ENCODE measurements at regions not wholly inside any gene's neighbourhood (a gene's known extent, or its start where the extent isn't known, plus 50 kb on each side); places are given as distances from the start of the nearest gene placed in this dataset.

DNA sequence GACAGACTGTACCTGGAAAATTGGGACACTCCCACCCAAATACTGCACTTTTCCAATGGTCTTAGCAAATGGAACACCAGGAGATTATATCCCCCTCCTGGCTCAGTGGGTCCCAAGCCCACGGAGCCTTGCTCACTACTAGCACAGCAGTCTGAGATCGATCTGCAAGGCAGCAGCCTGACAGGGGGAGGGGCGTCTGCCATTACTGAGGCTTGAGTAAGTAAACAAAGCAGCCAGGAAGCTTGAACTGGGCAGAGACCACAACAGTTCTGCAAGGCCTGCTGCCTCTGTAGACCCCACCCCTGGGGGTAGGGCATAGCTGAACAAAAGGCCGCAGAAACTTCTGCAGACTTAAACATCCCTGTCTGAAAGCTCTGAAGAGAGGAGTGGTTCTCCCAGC, 260.0 kb upstream of the ST8SIA4 start:
- H3K4me3 Mint-ChIP-seq = no peak overlapping the region
- Histone ChIP-seq H4K5ac (ENCODE audit: insufficient read length, low read depth, low read length) (no peak overlapping the region), H3K4me2 (ENCODE audit: insufficient read depth, insufficient read length, low read length) (no peak overlapping the region), H3K18ac (ENCODE audit: insufficient read length, low read depth, low read length) (no peak overlapping the region), H2BK15ac (ENCODE audit: low read depth, low read length) (no peak overlapping the region), H3K23me2 (ENCODE audit: insufficient read length, low read depth, low read length, poor library complexity, severe bottlenecking) (no peaks in the 10 kb centered on the region), H4K8ac (replicated peaks; ENCODE audit: insufficient read length, low read depth, low read length) (no peak overlapping the region), H3K27me3 (ENCODE audit: insufficient read depth, low read length) (no peaks in the 10 kb centered on the region), H3K23ac (ENCODE audit: insufficient read length, low read depth, low read length) (no peak overlapping the region), H3T11ph (ENCODE audit: low read length) (no peak overlapping the region), H3K9me3 (ENCODE audit: control insufficient read depth, low read depth, low read length) (no peaks in the 10 kb centered on the region), H4K20me1 (ENCODE audit: control insufficient read depth, insufficient read depth, insufficient read length) (no peaks in the 10 kb centered on the region), H3K79me2 (ENCODE audit: insufficient read depth, low read length) (no peaks in the 10 kb centered on the region), H3K14ac (ENCODE audit: insufficient read depth, low read length) (no peak overlapping the region), H3K4ac (ENCODE audit: low read depth, low read length) (no peak overlapping the region), H2AFZ (ENCODE audit: low read length) (no peak overlapping the region), H3K27ac (ENCODE audit: insufficient read length, low read depth, low read length) (no peak overlapping the region), H3K56ac (ENCODE audit: insufficient read length, low read depth, low read length) (no peak overlapping the region), H4K91ac (ENCODE audit: insufficient read length, low read depth, low read length) (no peak overlapping the region), H3K79me1 (ENCODE audit: insufficient read depth, low read depth, low read length, poor library complexity, severe bottlenecking) (no peaks in the 10 kb centered on the region), H2BK5ac (ENCODE audit: insufficient read length, low read length) (no peak overlapping the region), H2BK20ac (ENCODE audit: low read depth, low read length, poor library complexity, severe bottlenecking) (no peak overlapping the region), H2BK12ac (ENCODE audit: insufficient read length, low read depth, low read length) (no peak overlapping the region), H2BK120ac (ENCODE audit: low read depth, low read length, poor library complexity, severe bottlenecking) (no peak overlapping the region), H2AK5ac (ENCODE audit: insufficient read length, low read length) (no peak overlapping the region), H3K4me1 (ENCODE audit: insufficient read depth, low read length) (no peaks in the 10 kb centered on the region), H3K9ac (ENCODE audit: extremely low read depth, insufficient read length, low read length) (no peak overlapping the region)
- peaks cover 0 to 5% of the 10 kb centered on the region in 2 experiments; a peak in 2 of 5 replicates for H3K9me3 Mint-ChIP-seq
- no CpG with 5 or more reads among the region's 4 CpGs for WGBS (ENCODE audit: extremely low coverage, insufficient read length, low lambda C conversion rate)
- H3K4me1 Mint-ChIP-seq = no peaks in the 10 kb centered on the region
- TF ChIP-seq, protein P1, sequence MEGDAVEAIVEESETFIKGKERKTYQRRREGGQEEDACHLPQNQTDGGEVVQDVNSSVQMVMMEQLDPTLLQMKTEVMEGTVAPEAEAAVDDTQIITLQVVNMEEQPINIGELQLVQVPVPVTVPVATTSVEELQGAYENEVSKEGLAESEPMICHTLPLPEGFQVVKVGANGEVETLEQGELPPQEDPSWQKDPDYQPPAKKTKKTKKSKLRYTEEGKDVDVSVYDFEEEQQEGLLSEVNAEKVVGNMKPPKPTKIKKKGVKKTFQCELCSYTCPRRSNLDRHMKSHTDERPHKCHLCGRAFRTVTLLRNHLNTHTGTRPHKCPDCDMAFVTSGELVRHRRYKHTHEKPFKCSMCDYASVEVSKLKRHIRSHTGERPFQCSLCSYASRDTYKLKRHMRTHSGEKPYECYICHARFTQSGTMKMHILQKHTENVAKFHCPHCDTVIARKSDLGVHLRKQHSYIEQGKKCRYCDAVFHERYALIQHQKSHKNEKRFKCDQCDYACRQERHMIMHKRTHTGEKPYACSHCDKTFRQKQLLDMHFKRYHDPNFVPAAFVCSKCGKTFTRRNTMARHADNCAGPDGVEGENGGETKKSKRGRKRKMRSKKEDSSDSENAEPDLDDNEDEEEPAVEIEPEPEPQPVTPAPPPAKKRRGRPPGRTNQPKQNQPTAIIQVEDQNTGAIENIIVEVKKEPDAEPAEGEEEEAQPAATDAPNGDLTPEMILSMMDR (conservative IDR thresholded peaks at IDR 0.05) = no peak
- H3K27me3 Mint-ChIP-seq (ENCODE audit: low read depth) = no peaks in the 10 kb centered on the region
- peaks cover 0 to 6% (median 0%) of the 10 kb centered on the region in 3 experiments; a peak in 4 of 7 replicates for H3K36me3 Mint-ChIP-seq (ENCODE audit: insufficient read depth in 1 of 3, low read depth in 3 of 3)
- H3K27ac Mint-ChIP-seq = no peak overlapping the region
- DNase-seq = peak; percentile 37

Data from H9 (cell line).